Endothelial cell (in vitro differentiated cells): ENCODE measurements at regions not wholly inside any gene's neighbourhood (a gene's known extent, or its start where the extent isn't known, plus 50 kb on each side); places are given as distances from the start of the nearest gene placed in this dataset.
"Not testable (repeated sequence)": the region's sequence is repeated elsewhere in the genome, so short reads cannot be mapped to it uniquely, and the experiment has no call there.

Source experiments
- DNase-seq: peaks from one replicate; pipeline ENCODE4 v3.0.0; 2021; ENCODE audit warnings: low spot score
- H3K27ac Mint-ChIP-seq: one replicate; pipeline ENCODE4 v1.8.0; 2021; ENCODE audit warnings: mixed read lengths, inconsistent platforms; ENCODE audit not compliant: unreplicated experiment
- H3K27me3 Mint-ChIP-seq: one replicate; pipeline ENCODE4 v1.8.0; 2021; ENCODE audit warnings: mild to moderate bottlenecking, moderate library complexity, mixed read lengths, inconsistent platforms; ENCODE audit not compliant: unreplicated experiment
- H3K36me3 Mint-ChIP-seq: one replicate; pipeline ENCODE4 v1.8.0; 2021; ENCODE audit warnings: mild to moderate bottlenecking, low read depth, mixed read lengths, inconsistent platforms; ENCODE audit not compliant: unreplicated experiment
- H3K4me1 Mint-ChIP-seq: one replicate; pipeline ENCODE4 v1.8.0; 2021; ENCODE audit warnings: mild to moderate bottlenecking, mixed read lengths, inconsistent platforms; ENCODE audit not compliant: unreplicated experiment
- H3K4me3 Mint-ChIP-seq: one replicate; pipeline ENCODE4 v1.8.0; 2021; ENCODE audit warnings: mild to moderate bottlenecking, mixed read lengths, inconsistent platforms; ENCODE audit not compliant: unreplicated experiment
- H3K9me3 Mint-ChIP-seq: one replicate; pipeline ENCODE4 v1.8.0; 2021; ENCODE audit warnings: mixed read lengths, inconsistent platforms; ENCODE audit not compliant: unreplicated experiment
- CTCF ChIP-seq: fragments of 200-600 bp; sonication (generic); IDR thresholded peaks from one replicate; pipeline ENCODE4 v1.5.0; 2021; ENCODE audit warnings: antibody characterized with exemption; ENCODE audit not compliant: unreplicated experiment

GRCh38 chr5:60482301-60482700, 217.7 kb downstream of the DEPDC1B start:
- Mint-ChIP-seq H3K27me3 (no peaks in the 10 kb centered on the region), H3K4me1 (no peaks in the 10 kb centered on the region), H3K27ac (no peak overlapping the region), H3K4me3 (no peak overlapping the region), H3K9me3 (no peaks in the 10 kb centered on the region), H3K36me3 (no peaks in the 10 kb centered on the region)
- no peak for TF ChIP-seq CTCF
- DNase-seq = no peak

GRCh38 chr5:60479542-60479941, 220.4 kb downstream of the DEPDC1B start:
- Mint-ChIP-seq H3K4me3 (no peak overlapping the region), H3K4me1 (no peaks in the 10 kb centered on the region), H3K9me3 (no peaks in the 10 kb centered on the region), H3K36me3 (no peaks in the 10 kb centered on the region), H3K27ac (no peak overlapping the region), H3K27me3 (no peaks in the 10 kb centered on the region)
- TF ChIP-seq CTCF = no peak
- no peak for DNase-seq

GRCh38 chr5:60477849-60478248, 222.1 kb downstream of the DEPDC1B start:
- H3K4me3 Mint-ChIP-seq = no peak overlapping the region
- no peak for DNase-seq
- no peak overlapping the region for H3K27ac Mint-ChIP-seq
- no peaks in the 10 kb centered on the region for H3K9me3 Mint-ChIP-seq
- H3K4me1 Mint-ChIP-seq = no peaks in the 10 kb centered on the region
- TF ChIP-seq CTCF = no peak
- no peaks in the 10 kb centered on the region for H3K36me3 Mint-ChIP-seq
- H3K27me3 Mint-ChIP-seq = no peaks in the 10 kb centered on the region

GRCh38 chr5:60473654-60474053, 226.3 kb downstream of the DEPDC1B start:
- Mint-ChIP-seq H3K9me3 (no peaks in the 10 kb centered on the region), H3K36me3 (no peaks in the 10 kb centered on the region), H3K4me1 (no peaks in the 10 kb centered on the region), H3K27me3 (no peaks in the 10 kb centered on the region), H3K4me3 (no peak overlapping the region), H3K27ac (no peak overlapping the region)
- DNase-seq = no peak
- TF ChIP-seq CTCF = no peak

GRCh38 chr5:60473027-60473426, 226.9 kb downstream of the DEPDC1B start:
- H3K36me3 Mint-ChIP-seq, H3K4me1 Mint-ChIP-seq, H3K27me3 Mint-ChIP-seq, DNase-seq, H3K9me3 Mint-ChIP-seq, H3K4me3 Mint-ChIP-seq, H3K27ac Mint-ChIP-seq: not testable (repeated sequence)

GRCh38 chr5:60470881-60471280, 229.1 kb downstream of the DEPDC1B start:
- H3K27me3 Mint-ChIP-seq = no peaks in the 10 kb centered on the region
- H3K4me1 Mint-ChIP-seq = no peaks in the 10 kb centered on the region
- H3K27ac Mint-ChIP-seq = no peak overlapping the region
- H3K36me3 Mint-ChIP-seq = no peaks in the 10 kb centered on the region
- DNase-seq = no peak
- H3K9me3 Mint-ChIP-seq = no peaks in the 10 kb centered on the region
- no peak overlapping the region for H3K4me3 Mint-ChIP-seq
- TF ChIP-seq CTCF = no peak
